ENCODE measurements at regions not wholly inside any gene's neighbourhood (a gene's known extent, or its start where the extent isn't known, plus 50 kb on each side); places are given as distances from the start of the nearest gene placed in this dataset.

GRCh38 chr7:21214657-21215056 lies 213.2 kb upstream of the SP4 start:
- Histone ChIP-seq H3K27me3 (ENCODE audit: insufficient read depth, low read length) (peaks cover 3% of the 10 kb centered on the region), H3K4me1 (ENCODE audit: insufficient read depth, low read length) (no peaks in the 10 kb centered on the region)

GRCh38 chr7:21215307-21215706 lies 212.6 kb upstream of the SP4 start:
- Histone ChIP-seq H3K4me1 (ENCODE audit: insufficient read depth, low read length) (no peaks in the 10 kb centered on the region), H3K4me3 (ENCODE audit: low read length) (no peak overlapping the region), H3K27me3 (ENCODE audit: insufficient read depth, low read length) (peaks cover 3% of the 10 kb centered on the region), H3K9me3 (ENCODE audit: low read depth, low read length) (no peaks in the 10 kb centered on the region)

More at GRCh38 chr7:21214657-21215056, 213.2 kb upstream of the SP4 start:
- no peak overlapping the region for H3K4me3 ChIP-seq (ENCODE audit: low read length)
- no peaks in the 10 kb centered on the region for H3K9me3 ChIP-seq (ENCODE audit: low read depth, low read length)

GRCh38 chr7:21217365-21217764 lies 210.5 kb upstream of the SP4 start:
- peaks cover 3% of the 10 kb centered on the region for H3K27me3 ChIP-seq (ENCODE audit: insufficient read depth, low read length)
- no peak overlapping the region for H3K4me3 ChIP-seq (ENCODE audit: low read length)
- no peaks in the 10 kb centered on the region for H3K4me1 ChIP-seq (ENCODE audit: insufficient read depth, low read length)
- no peaks in the 10 kb centered on the region for H3K9me3 ChIP-seq (ENCODE audit: low read depth, low read length)

- Histone ChIP-seq H3K27me3 (ENCODE audit: insufficient read depth, low read length) (peaks cover under 1% of the 10 kb centered on the region), H3K9me3 (ENCODE audit: low read depth, low read length) (no peaks in the 10 kb centered on the region), H3K4me3 (ENCODE audit: low read length) (no peak overlapping the region), H3K4me1 (ENCODE audit: insufficient read depth, low read length) (no peaks in the 10 kb centered on the region)
Measured at GRCh38 chr7:21218155-21218554, 209.7 kb upstream of the SP4 start.

- Histone ChIP-seq H3K9me3 (ENCODE audit: low read depth, low read length) (no peaks in the 10 kb centered on the region), H3K4me3 (ENCODE audit: low read length) (no peak overlapping the region), H3K27me3 (ENCODE audit: insufficient read depth, low read length) (no peaks in the 10 kb centered on the region), H3K4me1 (ENCODE audit: insufficient read depth, low read length) (no peaks in the 10 kb centered on the region)
Measured at GRCh38 chr7:21221130-21221529, 206.8 kb upstream of the SP4 start.

- no peak overlapping the region for H3K4me3 ChIP-seq (ENCODE audit: low read length)
- H3K9me3 ChIP-seq (ENCODE audit: low read depth, low read length), result no peaks in the 10 kb centered on the region
- peaks cover 13% of the 10 kb centered on the region for H3K27me3 ChIP-seq (ENCODE audit: insufficient read depth, low read length)
- no peaks in the 10 kb centered on the region for H3K4me1 ChIP-seq (ENCODE audit: insufficient read depth, low read length)
Measured at GRCh38 chr7:21238400-21239116, 189.3 kb upstream of the SP4 start.

GRCh38 chr7:21243265-21243664 lies 184.6 kb upstream of the SP4 start:
- H3K4me1 ChIP-seq (ENCODE audit: insufficient read depth, low read length), result no peaks in the 10 kb centered on the region
- H3K27me3 ChIP-seq (ENCODE audit: insufficient read depth, low read length), result peaks cover 25% of the 10 kb centered on the region
- H3K4me3 ChIP-seq (ENCODE audit: low read length), result no peak overlapping the region

GRCh38 chr7:21251151-21251800 lies 176.6 kb upstream of the SP4 start:
- Histone ChIP-seq H3K27me3 (ENCODE audit: insufficient read depth, low read length) (peaks cover 57% of the 10 kb centered on the region), H3K4me1 (ENCODE audit: insufficient read depth, low read length) (no peaks in the 10 kb centered on the region), H3K4me3 (ENCODE audit: low read length) (no peak overlapping the region), H3K9me3 (ENCODE audit: low read depth, low read length) (no peaks in the 10 kb centered on the region)

More at GRCh38 chr7:21243265-21243664, 184.6 kb upstream of the SP4 start:
- H3K9me3 ChIP-seq (ENCODE audit: low read depth, low read length), result no peaks in the 10 kb centered on the region

- H3K27me3 ChIP-seq (ENCODE audit: insufficient read depth, low read length), result peaks cover 48% of the 10 kb centered on the region
- H3K4me1 ChIP-seq (ENCODE audit: insufficient read depth, low read length), result no peaks in the 10 kb centered on the region
- H3K4me3 ChIP-seq (ENCODE audit: low read length), result no peak overlapping the region
- H3K9me3 ChIP-seq (ENCODE audit: low read depth, low read length), result no peaks in the 10 kb centered on the region
Measured at GRCh38 chr7:21253740-21254687, 173.9 kb upstream of the SP4 start.

- H3K27me3 ChIP-seq (ENCODE audit: insufficient read depth, low read length), result peaks cover 43% of the 10 kb centered on the region
- no peak overlapping the region for H3K4me3 ChIP-seq (ENCODE audit: low read length)
- peaks cover under 1% of the 10 kb centered on the region for H3K4me1 ChIP-seq (ENCODE audit: insufficient read depth, low read length)
- no peaks in the 10 kb centered on the region for H3K9me3 ChIP-seq (ENCODE audit: low read depth, low read length)
Measured at GRCh38 chr7:21256310-21256877, 171.5 kb upstream of the SP4 start.

GRCh38 chr7:21260939-21261338 lies 166.9 kb upstream of the SP4 start:
- peaks cover 8% of the 10 kb centered on the region for H3K4me1 ChIP-seq (ENCODE audit: insufficient read depth, low read length)
- no peaks in the 10 kb centered on the region for H3K27me3 ChIP-seq (ENCODE audit: insufficient read depth, low read length)
- H3K9me3 ChIP-seq (ENCODE audit: low read depth, low read length), result no peaks in the 10 kb centered on the region

GRCh38 chr7:21261627-21262594 lies 166.0 kb upstream of the SP4 start:
- H3K4me1 ChIP-seq (ENCODE audit: insufficient read depth, low read length), result peaks cover 8% of the 10 kb centered on the region
- no peaks in the 10 kb centered on the region for H3K9me3 ChIP-seq (ENCODE audit: low read depth, low read length)
- no peak overlapping the region for H3K4me3 ChIP-seq (ENCODE audit: low read length)
- no peaks in the 10 kb centered on the region for H3K27me3 ChIP-seq (ENCODE audit: insufficient read depth, low read length)

More at GRCh38 chr7:21260939-21261338, 166.9 kb upstream of the SP4 start:
- H3K4me3 ChIP-seq (ENCODE audit: low read length), result no peak overlapping the region

GRCh38 chr7:21269021-21269420 lies 158.9 kb upstream of the SP4 start:
- Histone ChIP-seq H3K27me3 (ENCODE audit: insufficient read depth, low read length) (no peaks in the 10 kb centered on the region), H3K4me3 (ENCODE audit: low read length) (no peak overlapping the region), H3K9me3 (ENCODE audit: low read depth, low read length) (no peaks in the 10 kb centered on the region), H3K4me1 (ENCODE audit: insufficient read depth, low read length) (no peaks in the 10 kb centered on the region)

Data from mononuclear cell (primary cell).